OCI-LY7 (cell line): ENCODE measurements at regions not wholly inside any gene's neighbourhood (a gene's known extent, or its start where the extent isn't known, plus 50 kb on each side); places are given as distances from the start of the nearest gene placed in this dataset.

ENCODE experiments used
- BruUV-seq: library from RNA; stranded (reverse); fragments of 400-500 nt; replicated peaks from 2 replicates; lab custom pipeline; 2021; lab: Mats Ljungman, UMichigan
- CTCF ChIA-PET: fragments of 300-600 bp; sonication (Branson Sonifier 250); formaldehyde crosslinking; loops from one replicate; lab custom pipeline; 2022; ENCODE audit warnings: antibody characterized with exemption; ENCODE audit not compliant: unreplicated experiment; lab: Charles Lee
- POLR2A ChIA-PET: fragments of 300-600 bp; sonication (Branson Sonifier 250); formaldehyde crosslinking; loops from one replicate; lab custom pipeline; 2022; ENCODE audit warnings: antibody characterized with exemption; lab: Charles Lee
- DNase-seq: peaks from one replicate; pipeline ENCODE4 v3.0.0-alpha.2; 2015; ENCODE audit warnings: low spot score
- H2AFZ ChIP-seq: fragments of 200-600 bp; sonication (generic), shearing (Covaris generic); 2 replicates; pipeline ENCODE4 v1.6.1; 2014; ENCODE audit warnings: mild to moderate bottlenecking, antibody characterized with exemption, low read length, moderate library complexity
- H3K27ac ChIP-seq: fragments of 200-600 bp; sonication (generic); 2 replicates; pipeline ENCODE4 v1.5.1; 2014; ENCODE audit warnings: mixed run types, low read depth, mild to moderate bottlenecking, moderate library complexity, low read length, inconsistent platforms; ENCODE audit not compliant: poor library complexity, severe bottlenecking
- H3K36me3 ChIP-seq: fragments of 200-600 bp; sonication (generic); 2 replicates; pipeline ENCODE4 v1.6.1; 2014; ENCODE audit warnings: mild to moderate bottlenecking, antibody characterized with exemption, low read length, moderate library complexity, mixed read lengths; ENCODE audit not compliant: insufficient read depth
- H3K4me1 ChIP-seq: fragments of 200-600 bp; sonication (generic); 2 replicates; pipeline ENCODE4 v1.5.1; 2014; ENCODE audit warnings: mild to moderate bottlenecking, low read length; ENCODE audit not compliant: insufficient read depth, poor library complexity, severe bottlenecking
- H3K4me2 ChIP-seq: fragments of 200-600 bp; sonication (generic); 2 replicates; pipeline ENCODE4 v1.6.1; 2014; ENCODE audit warnings: mild to moderate bottlenecking, low read length
- H3K4me3 ChIP-seq: fragments of 200-600 bp; sonication (generic); 2 replicates; pipeline ENCODE4 v1.5.1; 2014; ENCODE audit warnings: mild to moderate bottlenecking, low read depth, low read length; ENCODE audit not compliant: poor library complexity, severe bottlenecking
- H3K79me2 ChIP-seq: fragments of 200-600 bp; sonication (generic); 2 replicates; pipeline ENCODE4 v1.6.1; 2016; ENCODE audit warnings: low read depth, mild to moderate bottlenecking, low read length, moderate library complexity, mixed read lengths; ENCODE audit not compliant: insufficient read depth
- H3K9me2 ChIP-seq: fragments of 200-600 bp; sonication (generic); 2 replicates; pipeline ENCODE4 v1.6.1; 2016; ENCODE audit warnings: mild to moderate bottlenecking, low read length, mixed read lengths; ENCODE audit not compliant: insufficient read depth
- H3K9me3 ChIP-seq: fragments of 200-600 bp; sonication (generic); 2 replicates; pipeline ENCODE4 v1.6.1; 2014; ENCODE audit warnings: mild to moderate bottlenecking, mixed run types, low read length, mixed read lengths
- H4K20me1 ChIP-seq: fragments of 200-600 bp; sonication (generic); 2 replicates; pipeline ENCODE4 v1.6.1; 2014; ENCODE audit warnings: mild to moderate bottlenecking, antibody characterized with exemption, low read length, moderate library complexity, mixed read lengths; ENCODE audit not compliant: insufficient read depth
- CTCF ChIP-seq: fragments of 200-600 bp; sonication (generic); conservative IDR thresholded peaks from 2 replicates; pipeline ENCODE4 v1.5.1; 2014; ENCODE audit warnings: mild to moderate bottlenecking, antibody characterized with exemption, low read length, moderate library complexity, mixed read lengths
- EZH2phosphoT487 ChIP-seq: fragments of 200-600 bp; sonication (generic); IDR thresholded peaks from 2 replicates; pipeline ENCODE4 v1.6.1; 2018; ENCODE audit warnings: low read depth, borderline replicate concordance, mild to moderate bottlenecking, mixed run types, antibody characterized with exemption, low read length, moderate library complexity, mixed read lengths
- intact Hi-C: fragments of 100-400 bp; cut with micrococcal nuclease; formaldehyde crosslinking; loops from one replicate; pipeline ENCODE4 v1.10.0; 2022; ENCODE audit not compliant: unreplicated experiment

DNA sequence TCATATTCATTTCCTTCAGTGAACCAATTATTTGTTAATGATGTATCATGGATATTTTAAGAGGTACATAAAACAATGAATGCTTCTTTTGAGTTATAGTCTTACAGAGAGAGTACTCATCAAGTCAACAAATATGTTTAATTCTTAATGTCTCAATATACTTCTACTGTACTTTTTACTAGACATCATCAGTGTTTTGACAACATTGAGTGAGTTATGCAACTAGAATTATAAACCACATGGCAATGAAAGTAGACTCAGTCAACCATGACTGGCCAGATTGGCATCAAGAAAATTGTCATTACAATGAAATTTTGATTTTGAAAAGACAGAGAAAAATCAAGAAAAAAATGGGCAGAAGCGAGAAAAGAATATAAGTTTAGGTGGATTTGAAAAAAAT is 1248.1 kb upstream of the CDH18 start:
- BruUV-seq = no TSS peak
- POLR2A ChIA-PET = no interaction called here

DNA sequence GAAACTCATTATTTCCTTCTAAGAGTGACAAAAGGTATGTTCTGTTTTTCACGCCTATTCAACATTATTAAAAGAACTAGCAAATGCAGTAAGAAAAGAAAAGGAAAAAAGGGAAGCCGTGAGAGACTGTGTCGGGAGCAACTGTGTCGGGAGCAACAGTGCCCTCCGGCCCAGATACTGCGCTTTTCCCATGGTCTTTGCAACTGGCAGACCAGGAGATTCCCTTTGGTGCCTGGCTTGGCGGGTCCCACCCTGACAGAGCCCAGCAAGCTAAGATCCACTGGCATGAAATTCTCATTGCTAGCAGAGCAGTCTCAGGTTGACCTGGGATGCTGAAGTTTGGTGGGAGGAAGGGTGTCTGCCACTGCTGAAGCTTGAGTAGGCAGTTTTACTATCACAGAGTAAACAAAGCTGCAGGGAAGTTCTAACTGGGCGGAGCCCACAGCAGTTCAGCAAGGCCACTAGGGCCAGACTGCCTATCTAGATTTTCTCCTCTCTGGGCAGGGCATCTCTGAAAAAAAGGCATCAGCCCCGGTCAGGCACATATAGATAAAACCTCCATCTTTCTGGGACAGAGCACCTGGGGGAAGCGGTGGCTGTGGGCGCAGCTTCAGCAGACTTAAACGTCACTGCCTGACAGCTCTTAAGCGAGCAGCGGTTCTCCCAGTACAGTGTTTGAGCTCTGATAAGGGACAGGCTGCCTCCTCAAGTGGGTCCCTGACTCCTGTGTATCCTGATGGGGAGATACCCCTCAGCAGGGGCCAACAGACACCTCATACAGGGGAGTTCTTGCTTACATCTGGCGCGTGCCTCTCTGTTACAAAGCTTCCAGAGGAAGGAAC is 1237.4 kb upstream of the CDH18 start:
- H3K9me3 ChIP-seq = no peaks in the 10 kb centered on the region
- BruUV-seq = no TSS peak
- no peaks in the 10 kb centered on the region for H3K9me2 ChIP-seq
- DNase-seq = no peak
- H2AFZ ChIP-seq = no peak overlapping the region
- CTCF ChIA-PET = no interaction called here
- H4K20me1 ChIP-seq = no peaks in the 10 kb centered on the region
- no peaks in the 10 kb centered on the region for H3K36me3 ChIP-seq
- no peaks in the 10 kb centered on the region for H3K4me1 ChIP-seq
- H3K79me2 ChIP-seq = no peaks in the 10 kb centered on the region
- no peak overlapping the region for H3K4me3 ChIP-seq
- POLR2A ChIA-PET = no interaction called here
- H3K27ac ChIP-seq = no peak overlapping the region
- TF ChIP-seq EZH2phosphoT487 = no peak
- TF ChIP-seq CTCF = no peak
- intact Hi-C loops = no loop called here
- H3K4me2 ChIP-seq = no peak overlapping the region

More for the DNA sequence above, 1248.1 kb upstream of the CDH18 start:
- no peaks in the 10 kb centered on the region for H3K9me3 ChIP-seq
- intact Hi-C loops = no loop called here
- CTCF ChIA-PET = no interaction called here
- no peak overlapping the region for H2AFZ ChIP-seq
- no peak overlapping the region for H3K4me3 ChIP-seq
- DNase-seq = no peak
- no peaks in the 10 kb centered on the region for H3K9me2 ChIP-seq
- no peaks in the 10 kb centered on the region for H3K4me1 ChIP-seq
- H3K79me2 ChIP-seq = no peaks in the 10 kb centered on the region
- no peak overlapping the region for H3K4me2 ChIP-seq
- H3K27ac ChIP-seq = no peak overlapping the region
- no peak for TF ChIP-seq CTCF
- no peak for TF ChIP-seq EZH2phosphoT487
- H4K20me1 ChIP-seq = no peaks in the 10 kb centered on the region
- no peaks in the 10 kb centered on the region for H3K36me3 ChIP-seq

GRCh38 chr5:21221616-21222015 is 1233.6 kb upstream of the CDH18 start:
- intact Hi-C loops = no loop called here
- Histone ChIP-seq H4K20me1 (no peaks in the 10 kb centered on the region), H3K4me2 (no peak overlapping the region), H3K36me3 (no peaks in the 10 kb centered on the region), H3K9me3 (no peaks in the 10 kb centered on the region), H3K79me2 (no peaks in the 10 kb centered on the region), H3K4me3 (no peak overlapping the region), H3K27ac (no peak overlapping the region), H3K9me2 (no peaks in the 10 kb centered on the region), H2AFZ (no peak overlapping the region), H3K4me1 (no peaks in the 10 kb centered on the region)
- BruUV-seq = no TSS peak
- POLR2A ChIA-PET = interaction anchor here (0.6 kb wide), 1 partner anchor 32 kb away, joined by 3 read pairs; no protein-coding TSS in a partner anchor
- CTCF ChIA-PET = no interaction called here
- no peak for DNase-seq
- TF ChIP-seq EZH2phosphoT487 = no peak
- TF ChIP-seq CTCF = no peak
